Activated naive CD4-positive, alpha-beta T cell treated with Interleukin-2 at 50 U/mL for 16 hours (primary cell): ENCODE measurements at regions not wholly inside any gene's neighbourhood (a gene's known extent, or its start where the extent isn't known, plus 50 kb on each side); places are given as distances from the start of the nearest gene placed in this dataset.
A peak's percentile ranks its signal among the peaks of the same experiment; 100 is the strongest.

Experiments
- DNase-seq: peaks from one replicate; pipeline ENCODE4 v3.0.0-alpha.2; 2020

DNA sequence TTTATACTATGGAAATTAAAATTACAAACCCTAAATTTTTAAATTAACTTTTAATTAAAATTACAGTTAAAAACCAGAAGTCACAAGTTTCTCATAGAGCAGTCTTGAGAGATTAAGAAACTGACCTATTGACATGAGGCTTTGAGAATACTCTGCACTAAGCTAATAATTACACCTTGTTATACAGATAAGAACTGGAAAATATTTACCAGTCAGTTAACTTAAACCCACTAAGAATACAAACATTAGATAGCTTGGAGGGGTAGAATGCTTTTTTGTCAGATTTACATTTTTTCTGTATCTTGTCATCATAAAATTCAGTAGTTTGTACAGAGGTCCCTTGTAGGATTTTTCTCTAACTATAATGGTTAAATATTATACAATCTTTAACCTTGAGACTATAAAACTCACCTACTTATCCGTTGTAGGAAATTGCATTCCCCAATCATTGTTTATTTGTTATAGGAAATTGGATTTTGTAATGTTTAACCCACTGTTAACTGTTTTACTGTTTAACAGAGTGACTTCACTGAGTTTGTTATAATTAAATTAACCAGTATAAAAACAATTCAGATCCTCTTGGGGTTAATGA is 219.7 kb upstream of the PKDCC start:
- DNase-seq: no peak

DNA sequence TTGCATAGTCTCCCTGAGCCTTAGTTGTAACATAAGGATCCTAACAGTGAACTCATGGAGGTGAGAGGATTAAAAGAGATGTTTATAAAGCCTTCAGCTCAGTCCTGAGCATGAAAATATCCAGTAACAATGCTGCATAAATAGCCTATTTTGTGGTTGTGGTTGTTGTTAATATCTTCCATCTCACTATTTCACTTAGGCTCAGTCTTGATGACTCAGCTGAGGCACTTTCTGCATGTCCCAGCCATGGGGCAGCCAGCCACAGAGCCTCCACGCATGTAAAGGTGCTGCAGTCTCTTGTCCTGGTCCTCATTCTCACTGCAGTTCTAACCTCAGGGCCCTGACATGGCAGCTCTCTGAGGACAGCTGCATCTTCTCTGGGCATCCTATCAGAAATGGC is 218.8 kb upstream of the PKDCC start:
- DNase-seq: no peak

DNA sequence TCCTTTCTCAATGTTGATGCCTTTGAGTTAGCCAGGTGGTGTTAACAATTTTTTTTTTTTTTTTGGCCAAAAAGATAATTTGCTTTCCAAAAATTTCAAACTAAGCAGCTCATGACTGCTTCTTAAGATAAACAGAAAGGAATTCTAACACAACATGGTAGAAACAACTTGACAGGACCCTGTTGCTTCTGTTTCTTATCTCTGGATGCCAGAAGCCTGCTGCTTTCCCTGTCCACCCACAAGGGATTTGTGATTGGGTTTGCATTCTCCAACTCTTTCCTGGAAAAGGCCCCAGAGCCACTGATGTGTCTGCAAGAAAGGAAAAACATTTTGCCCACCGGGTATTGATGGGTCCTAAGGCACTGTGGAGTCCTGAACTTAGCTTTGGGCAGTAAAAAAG is 217.2 kb upstream of the PKDCC start:
- DNase-seq: no peak

DNA sequence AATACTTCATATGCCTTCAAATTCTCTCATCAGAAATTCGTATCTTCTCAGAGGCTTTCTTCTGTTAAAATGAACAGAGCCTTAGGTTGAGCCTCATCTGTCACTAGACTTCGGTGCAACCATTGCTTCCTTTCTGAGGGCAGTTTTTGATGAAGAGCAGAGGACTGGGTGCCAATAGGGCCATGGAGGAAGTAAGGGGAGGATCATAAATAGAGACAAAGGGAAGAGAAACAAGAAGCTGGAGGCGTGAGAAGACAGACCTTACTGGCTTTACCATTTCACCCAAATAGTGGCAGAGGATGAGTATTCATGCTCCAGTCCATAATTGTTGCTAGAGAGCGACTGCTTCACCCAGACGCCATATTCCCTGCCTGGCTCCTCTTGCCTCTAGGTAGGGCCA is 215.6 kb upstream of the PKDCC start:
- DNase-seq: no peak

DNA sequence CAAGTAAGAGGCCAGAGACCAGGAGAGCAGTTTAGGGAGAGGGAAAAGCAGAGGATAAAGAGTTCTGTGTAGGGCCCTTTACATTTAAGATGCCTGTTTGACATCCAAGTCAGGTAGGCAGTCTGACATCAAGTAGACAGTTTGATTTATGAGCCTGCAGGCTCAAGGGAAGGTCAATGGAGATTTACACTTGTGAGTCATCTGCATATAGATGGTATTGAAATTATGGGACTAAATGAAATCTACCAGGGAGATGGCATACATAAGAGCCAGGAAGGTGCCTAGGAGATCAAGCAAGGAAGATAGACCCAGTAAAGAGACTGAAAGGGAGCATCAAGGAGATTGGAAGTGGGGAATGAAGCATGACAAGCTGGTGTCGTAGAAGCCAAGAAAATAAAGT is 212.4 kb upstream of the PKDCC start:
- no peak for DNase-seq

DNA sequence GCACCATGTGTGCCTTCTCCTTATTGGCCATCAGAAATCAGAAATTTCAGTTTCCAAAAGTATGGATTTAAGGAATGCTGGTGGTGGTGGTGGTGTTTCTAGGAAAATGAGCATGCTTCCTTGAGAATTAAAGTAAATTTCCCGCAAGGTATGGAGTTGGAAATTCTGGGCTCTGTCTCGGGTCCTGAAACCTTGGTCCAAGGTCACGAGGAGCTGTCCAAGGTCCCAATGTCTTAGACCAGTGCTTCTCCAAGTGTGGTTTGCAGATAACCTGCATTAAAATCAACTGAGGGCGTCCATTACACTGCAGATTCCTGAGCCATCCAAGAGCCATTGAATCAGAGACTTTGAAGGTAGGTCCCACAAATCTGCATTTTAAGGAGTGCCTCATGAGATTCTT is 210.9 kb upstream of the PKDCC start:
- DNase-seq: no peak

DNA sequence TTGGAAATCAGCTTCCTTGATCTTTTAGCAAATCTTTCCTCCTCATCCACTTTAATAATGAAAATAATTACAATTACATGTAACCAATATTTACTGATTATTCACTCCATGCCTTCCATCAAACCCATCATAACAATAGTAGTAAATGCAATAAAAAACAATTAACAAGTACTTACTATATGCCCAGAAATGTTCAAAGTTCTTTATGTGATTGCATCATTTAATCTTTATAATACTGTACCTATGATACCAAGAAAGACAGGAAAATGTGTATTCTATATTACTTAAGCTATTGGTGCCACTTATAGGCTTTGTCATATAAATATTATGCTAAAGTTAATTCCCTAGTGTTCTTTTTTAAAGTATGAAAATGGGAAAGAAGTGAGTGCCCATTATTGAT is 210.2 kb upstream of the PKDCC start:
- DNase-seq: no peak

DNA sequence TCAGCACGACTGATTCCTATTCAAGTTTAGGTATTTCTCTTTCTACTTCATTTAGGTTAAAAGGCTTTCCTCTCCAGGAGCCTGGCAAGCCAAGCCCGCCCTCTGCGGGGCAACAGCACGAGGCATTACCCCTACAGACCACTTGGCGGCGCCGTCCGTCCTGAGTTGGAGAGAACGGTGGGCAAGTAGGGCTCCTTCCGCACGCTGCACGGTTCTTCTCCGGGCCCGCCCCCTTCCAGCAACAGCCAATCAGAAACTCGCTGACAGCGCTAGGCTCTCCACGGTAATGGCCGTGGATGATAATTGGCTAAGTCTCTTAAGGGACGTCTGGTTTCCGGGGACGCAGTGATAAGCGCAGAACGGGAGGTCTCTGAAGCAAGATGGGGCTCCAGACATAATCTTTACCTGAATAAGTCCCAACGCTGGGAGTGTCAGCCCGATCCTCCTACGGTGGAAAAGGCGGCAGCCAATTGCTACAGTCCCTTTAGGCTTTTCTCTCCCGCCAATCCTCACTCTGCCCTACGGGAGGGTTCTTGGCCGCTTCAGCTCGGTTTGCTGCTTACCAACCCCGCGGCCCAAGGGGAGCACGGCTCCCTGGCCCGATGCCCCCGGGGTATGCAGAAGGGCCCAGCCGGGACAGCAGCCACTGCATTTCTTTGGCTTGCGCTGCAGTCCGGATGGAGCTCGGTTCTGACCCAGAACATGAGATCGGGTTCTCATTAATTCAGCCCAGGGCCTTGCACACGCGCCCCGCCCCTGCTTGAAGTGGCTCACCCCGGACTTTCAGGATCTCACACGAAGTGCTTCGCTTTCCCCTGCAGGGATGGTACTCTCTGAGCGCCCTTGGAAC is 206.9 kb upstream of the PKDCC start:
- peak; percentile 98 for DNase-seq

DNA sequence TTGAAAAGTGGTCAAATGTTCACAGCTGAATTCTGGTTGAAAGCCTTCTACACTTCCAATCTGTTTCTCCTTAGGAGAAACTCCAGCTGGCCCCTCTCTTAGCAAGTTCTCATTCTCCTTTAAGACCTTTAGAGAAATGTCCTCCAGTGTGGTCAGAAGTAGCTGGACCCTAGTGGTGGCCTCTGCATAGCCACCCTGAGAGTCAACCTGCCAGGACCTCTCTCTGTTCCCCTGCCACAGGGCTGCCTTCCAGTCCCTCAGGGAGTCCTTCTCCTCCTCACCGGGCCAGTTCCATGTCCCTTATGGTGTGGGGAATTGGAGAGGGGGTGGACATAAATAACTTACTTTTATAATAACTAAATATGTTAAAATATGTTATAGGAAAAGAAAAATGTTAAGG is 200.9 kb upstream of the PKDCC start:
- no peak for DNase-seq

DNA sequence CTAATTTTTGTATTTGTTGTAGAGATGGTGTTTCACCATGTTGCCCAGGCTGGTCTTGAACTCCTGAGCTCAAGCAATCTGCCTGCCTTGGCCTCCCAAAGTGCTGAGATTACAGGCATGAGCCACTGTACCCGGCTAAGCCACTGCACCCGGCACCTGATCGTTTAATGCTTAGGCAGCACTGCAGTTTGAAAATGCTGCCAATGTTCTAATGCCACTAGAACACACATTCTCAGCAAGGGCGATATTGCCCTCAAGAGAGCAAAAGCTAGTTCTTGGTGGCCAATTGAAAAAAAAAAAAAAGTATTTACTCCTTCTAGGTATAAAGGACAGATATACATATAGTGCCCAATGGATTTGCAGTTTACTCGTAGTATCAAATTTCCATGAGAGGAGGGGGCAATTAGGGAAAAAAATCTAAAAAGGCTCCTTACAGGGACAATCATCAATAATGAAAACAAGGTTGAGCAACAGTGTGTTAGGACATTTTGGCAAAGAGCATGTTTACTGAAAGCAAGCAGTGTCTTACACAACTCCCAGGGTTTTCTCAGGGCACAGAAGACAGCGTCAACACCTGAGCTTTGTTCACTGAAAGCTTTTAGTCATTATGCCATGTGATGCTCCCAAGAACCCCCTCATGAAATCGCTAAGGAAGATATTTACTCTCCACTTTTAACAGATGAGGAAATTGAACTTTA is 199.9 kb upstream of the PKDCC start:
- no peak for DNase-seq

DNA sequence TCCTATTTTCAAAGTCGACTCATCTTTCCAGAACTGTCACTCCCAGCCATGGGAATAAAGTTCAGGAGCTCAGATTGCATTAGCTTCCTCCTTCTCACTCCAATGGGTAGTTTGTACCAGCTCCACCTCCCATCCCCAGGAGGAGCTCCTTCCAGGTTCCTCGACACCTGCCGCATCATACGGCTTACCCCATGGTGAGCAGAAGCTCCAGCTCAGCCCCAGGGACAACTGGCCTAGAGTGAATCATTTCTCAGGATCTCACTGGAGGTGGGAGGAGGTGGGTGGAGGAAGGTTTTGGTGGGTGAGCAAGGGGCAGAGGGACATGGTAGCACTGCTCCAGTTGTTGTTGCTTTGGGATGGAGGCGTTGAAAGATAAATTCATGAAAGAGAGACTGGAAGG is 196.3 kb upstream of the PKDCC start:
- DNase-seq: no peak

DNA sequence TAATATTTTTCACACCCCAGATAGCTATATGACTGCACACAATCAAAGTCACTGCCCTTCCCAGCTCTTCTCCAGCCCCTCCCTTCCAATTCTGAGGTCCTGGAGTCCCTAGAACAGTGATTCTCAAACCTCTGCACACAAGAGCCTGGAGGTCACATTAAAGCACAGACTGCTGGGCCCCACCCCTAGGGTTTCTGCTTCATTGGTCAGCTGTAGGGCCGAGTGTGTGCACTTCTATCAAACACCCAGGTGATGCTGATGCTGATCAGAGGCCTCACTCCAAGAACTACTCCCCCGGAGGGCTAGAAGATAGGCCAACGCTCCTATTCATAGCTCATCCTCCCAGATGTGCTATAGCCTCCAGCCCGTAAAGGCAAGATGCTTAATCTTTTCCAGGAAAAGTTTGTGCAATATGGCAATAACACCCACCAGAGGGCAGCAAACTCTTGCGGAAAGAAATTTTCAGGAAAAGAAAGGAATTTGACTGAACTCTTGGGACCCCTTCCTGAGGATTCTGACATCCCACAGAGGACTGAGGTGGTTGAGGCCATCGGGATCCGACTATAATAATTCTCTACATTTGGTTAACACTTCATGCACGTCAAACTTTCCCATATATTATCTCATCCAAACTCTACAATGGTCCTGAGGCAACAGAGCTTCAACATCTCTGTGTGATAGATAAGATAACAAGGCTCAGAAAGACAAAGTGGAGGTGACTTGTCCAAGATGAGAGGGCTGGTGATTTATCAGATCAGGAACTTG is 194.2 kb upstream of the PKDCC start:
- DNase-seq: no peak

DNA sequence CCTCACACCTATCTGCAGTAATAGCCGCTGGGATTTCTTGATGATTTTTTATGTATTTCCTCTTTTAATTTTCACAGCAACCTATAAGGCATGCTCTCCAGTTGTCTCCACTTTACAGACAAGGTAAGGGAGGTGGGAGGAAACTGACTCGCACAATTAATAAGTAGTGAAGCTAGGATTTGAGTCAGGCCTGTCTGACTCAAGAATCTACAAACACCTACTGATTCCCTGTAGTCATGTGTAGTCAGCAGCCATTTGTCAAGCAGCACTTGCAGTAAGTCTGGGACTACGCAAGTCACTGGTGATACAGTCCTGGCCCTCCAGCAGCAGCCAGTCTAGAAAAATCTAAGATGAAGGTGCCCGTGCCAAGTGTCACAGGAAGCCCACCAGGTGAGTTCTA is 193.6 kb upstream of the PKDCC start:
- DNase-seq: no peak

DNA sequence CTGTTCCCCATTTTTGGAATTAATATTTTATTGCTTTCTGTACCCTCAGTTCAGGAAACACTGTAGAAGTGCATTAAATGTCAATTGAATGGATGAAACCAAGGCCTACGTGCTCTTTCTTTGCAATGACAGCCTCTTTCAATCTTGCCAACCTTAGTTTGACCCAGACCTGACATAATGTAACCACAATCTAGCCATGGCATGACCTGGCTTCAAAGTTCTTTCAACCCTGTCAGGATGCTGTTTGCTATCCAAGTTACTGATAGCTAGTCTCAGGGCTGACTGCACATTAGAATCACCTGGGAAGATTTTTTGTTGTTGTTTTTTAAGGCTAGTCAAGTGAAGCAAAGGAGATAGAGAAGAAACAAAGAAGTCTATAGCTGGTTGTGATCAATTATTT is 190.9 kb upstream of the PKDCC start:
- no peak for DNase-seq

DNA sequence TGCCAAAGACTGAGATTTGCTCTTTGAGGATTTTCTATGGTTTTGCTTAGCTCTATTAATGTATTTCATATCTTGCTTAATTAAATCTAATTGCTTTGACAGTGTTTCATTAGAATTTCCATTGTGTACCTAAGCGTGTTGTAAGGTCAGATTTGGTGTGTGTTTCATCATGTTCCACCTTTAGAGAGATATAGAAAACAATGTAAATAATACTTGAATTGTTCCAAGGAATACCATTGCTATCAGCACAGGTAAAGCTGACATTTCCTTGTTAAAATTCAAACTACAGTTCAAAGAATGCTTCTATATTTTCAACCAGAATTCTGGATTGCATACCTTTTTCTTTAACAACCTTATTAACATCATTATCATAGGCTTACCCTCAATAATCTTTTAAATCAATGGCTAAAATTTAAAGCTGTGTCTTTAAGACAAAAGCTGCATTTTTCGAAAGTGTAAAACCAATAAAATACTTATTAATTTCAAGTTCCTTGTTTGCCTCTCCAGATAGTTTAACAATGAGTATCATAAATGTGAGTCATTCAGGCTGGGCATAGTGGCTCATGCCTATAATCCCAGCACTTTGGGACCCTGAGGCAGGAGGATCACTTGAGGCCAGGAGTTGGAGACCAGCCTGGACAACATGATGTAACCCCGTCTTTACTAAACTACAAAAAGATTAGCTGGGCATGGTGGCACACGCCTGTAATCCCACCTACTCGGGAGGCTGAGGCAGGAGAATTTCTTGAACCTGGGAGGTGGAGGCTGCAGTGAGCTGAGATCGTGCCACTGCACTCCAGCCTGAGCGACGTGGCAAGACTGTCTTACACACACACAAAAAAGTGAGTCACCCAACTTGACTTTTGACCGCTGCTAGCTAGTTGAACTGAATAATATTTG is 188.0 kb upstream of the PKDCC start:
- no peak for DNase-seq

DNA sequence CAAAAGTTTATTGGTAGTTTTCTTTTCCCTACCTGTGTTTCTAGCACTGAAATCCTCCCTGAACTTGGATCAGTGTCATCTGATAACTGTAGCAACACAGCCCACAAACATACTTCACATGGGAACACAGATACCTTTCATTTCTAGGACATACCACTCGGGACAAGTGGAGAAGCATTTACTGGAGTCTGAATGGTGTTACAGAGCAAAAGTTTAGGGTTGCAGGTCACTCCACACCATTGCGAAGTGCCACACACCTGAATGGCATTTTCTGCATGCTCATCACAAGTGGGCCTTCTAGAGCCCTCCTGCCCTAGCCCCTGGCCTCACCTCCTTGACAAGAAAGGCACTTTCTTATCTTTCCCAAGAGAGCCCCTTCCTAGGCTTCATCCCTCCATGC is 184.8 kb upstream of the PKDCC start:
- no peak for DNase-seq

DNA sequence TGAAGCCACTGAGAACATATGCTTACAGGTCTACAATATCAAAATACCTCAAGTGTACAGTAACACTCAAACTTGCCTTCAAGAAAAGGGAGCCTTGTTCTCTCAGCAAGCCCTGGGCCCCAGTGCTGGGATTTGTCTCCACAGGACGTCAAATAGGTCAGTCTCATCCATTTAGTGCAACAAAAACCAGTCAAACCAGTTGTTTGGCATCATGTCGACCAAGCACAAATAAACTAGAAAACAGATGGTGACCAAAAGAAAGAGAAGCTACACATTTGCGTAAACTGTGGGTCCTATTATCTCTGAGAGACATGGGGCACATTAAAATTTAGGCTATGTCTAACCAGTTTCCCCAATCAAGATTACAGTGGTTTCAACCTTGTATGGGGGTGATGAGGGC is 182.6 kb upstream of the PKDCC start:
- no peak for DNase-seq

DNA sequence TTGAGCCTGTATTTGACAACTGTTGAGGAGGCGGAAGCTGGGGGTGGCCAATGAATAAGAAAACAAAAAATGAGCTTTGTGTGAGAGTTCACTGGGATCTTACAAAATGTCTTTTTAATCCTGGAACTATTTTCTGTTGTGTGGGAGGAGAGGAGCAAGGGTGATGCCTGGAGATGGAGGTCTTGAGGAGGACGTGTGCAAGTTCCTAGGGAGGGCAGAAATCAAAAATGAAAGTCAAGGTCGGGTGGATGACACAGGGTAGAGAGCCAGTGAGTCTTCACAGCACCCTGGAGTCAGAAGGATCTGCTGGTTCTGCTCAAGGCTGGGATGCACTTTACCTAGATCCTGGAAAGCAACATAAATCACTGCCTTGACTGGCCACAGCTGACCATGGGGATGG is 180.3 kb upstream of the PKDCC start:
- no peak for DNase-seq

DNA sequence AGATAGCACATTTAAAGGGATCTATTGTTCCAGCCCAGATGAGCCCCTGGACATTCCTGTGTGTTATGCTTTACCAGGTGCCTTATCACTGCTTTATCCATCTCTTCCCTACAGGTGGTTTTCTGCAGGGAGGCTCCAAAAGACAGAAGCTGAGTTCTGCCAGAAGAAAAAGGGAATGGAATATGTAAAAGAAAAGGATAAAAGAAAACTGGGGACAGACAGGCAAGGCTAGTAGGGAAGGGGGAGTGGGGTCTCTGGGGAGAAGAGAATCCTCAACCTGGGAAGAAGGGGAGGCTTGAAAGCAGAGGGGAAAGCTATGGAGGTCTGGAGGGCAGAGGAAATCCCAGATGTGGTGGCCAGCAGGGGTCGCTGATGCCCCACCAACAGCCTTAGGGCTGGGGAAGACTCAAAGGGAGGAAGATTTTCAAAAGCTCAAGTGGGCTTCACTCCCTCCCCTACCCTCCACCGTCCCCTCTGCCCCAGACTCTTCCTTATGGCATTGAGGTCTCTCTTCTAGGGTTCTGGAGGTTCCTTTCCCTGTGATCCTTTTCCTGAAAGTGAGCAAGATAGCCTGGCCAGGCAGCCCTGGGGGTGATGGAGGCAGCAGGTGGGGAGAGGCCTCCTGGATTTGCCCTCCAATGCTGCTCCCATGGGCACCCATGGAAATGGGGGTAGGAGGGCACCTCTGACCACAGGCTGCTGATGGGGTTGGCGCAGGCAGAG is 178.1 kb upstream of the PKDCC start:
- peak; percentile 75 for DNase-seq

DNA sequence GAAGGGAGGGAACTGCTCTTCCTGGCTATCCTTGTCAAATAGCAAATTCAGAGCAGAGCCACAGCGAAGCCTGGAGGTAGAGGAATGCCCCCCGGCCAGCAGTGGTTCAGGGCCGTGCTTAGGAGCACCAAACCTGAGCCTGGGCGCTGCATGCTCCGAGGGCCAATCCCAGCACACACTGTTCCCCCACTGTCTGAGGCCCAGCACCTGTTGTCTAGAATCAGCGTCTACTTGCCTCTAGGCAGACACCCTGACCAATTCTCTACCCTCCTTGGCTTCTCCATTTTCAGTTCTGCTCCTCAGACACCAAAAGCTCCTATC is 177.6 kb upstream of the PKDCC start:
- DNase-seq: no peak

DNA sequence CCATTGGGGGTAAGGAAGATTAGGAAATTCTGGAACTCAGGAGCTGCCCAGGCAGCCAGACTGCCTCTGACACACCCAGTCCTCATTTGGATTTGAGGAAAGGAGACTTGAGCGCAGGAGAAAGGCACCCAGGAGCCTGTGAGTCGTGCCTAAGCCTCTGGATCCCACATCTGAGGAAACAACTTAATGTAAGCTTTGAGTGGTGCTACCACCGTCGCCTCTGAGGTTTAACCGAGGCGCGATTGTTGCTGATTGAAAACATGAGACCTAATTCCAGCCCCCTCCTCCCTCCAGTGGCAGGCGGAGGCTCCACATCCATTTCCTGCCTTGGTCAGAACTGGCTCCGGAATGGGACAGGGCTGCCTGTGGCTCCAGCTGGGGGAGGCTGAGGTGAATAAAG is 176.7 kb upstream of the PKDCC start:
- DNase-seq: no peak

DNA sequence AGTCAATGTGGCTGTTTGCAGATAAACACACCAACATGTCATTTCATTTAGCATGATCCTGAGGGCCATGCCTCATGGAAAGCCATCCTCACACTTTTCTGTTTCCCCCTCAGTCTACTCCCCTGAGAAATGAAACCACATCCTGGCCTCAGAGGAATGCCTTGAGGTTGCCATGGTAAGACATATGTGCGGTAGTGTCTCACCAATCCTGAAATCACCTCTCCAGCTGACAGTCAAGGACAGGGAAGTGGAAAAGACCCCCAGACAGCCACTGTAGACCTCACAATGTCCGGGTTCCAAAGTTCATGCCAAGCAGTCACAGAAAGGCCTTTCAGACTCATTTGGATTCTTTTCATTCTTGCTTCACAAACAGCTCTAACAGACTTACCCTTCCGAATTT is 175.2 kb upstream of the PKDCC start:
- DNase-seq: no peak
